ENCODE measurements at regions not wholly inside any gene's neighbourhood (a gene's known extent, or its start where the extent isn't known, plus 50 kb on each side); places are given as distances from the start of the nearest gene placed in this dataset.

GRCh38 chr4:124879195-124879594 is 166.7 kb upstream of the ANKRD50 start:
- ATAC-seq (no peak), FAIRE-seq (no peak), DNase-seq (ENCODE audit: low read depth, low spot score) (no peak)
- no peak overlapping the region for H3K9ac ChIP-seq (ENCODE audit: control insufficient read depth, insufficient read depth, low read length)
- TF ChIP-seq GABPA (IDR thresholded peaks at IDR 0.05; ENCODE audit: low read depth), result no peak
- TF ChIP-seq SIX5 (IDR thresholded peaks at IDR 0.05; ENCODE audit: low read depth, low read length, severe bottlenecking), result no peak
- no peak for TF ChIP-seq USF2 (IDR thresholded peaks at IDR 0.05; ENCODE audit: borderline replicate concordance, low read depth, low read length)
- no peak for TF ChIP-seq TCF3 (IDR thresholded peaks at IDR 0.05; ENCODE audit: borderline replicate concordance, insufficient read depth, low read depth, low read length)
- TF ChIP-seq RAD21 (IDR thresholded peaks at IDR 0.05; ENCODE audit: insufficient read depth, low read depth, low read length), result no peak
- no peak for TF ChIP-seq CHD4 (IDR thresholded peaks at IDR 0.05)
- TF ChIP-seq ZBTB33 (IDR thresholded peaks at IDR 0.05), result no peak
- TF ChIP-seq ZZZ3 (IDR thresholded peaks at IDR 0.05; ENCODE audit: control insufficient read depth, insufficient read length, low read depth), result no peak
- TF ChIP-seq SMC3 (IDR thresholded peaks at IDR 0.05; ENCODE audit: borderline replicate concordance, low read length), result no peak
- no peaks in the 10 kb centered on the region for H3K36me3 ChIP-seq (ENCODE audit: control insufficient read depth in 2 of 2, insufficient read depth in 2 of 2, low read length in 1 of 2)
- ChIA-PET POLR2A (no interaction called here), RAD21 (ENCODE audit: unreplicated experiment) (no interaction called here), SMC1A (ENCODE audit: uncharacterized antibody, unreplicated experiment) (no interaction called here), CTCF (no interaction called here)
- no peaks in the 10 kb centered on the region for H3K79me2 ChIP-seq (ENCODE audit: control insufficient read depth, insufficient read depth, low read length)
- H3K27ac ChIP-seq (ENCODE audit: control insufficient read depth, insufficient read depth), result no peak overlapping the region
- H4K20me1 ChIP-seq (ENCODE audit: control insufficient read depth, insufficient read depth), result no peaks in the 10 kb centered on the region
- no TSS peak for BruUV-seq (replicated peaks)
- no peaks in the 10 kb centered on the region for H3K27me3 ChIP-seq (replicated peaks in 1 of 2; ENCODE audit: control insufficient read depth in 2 of 2, insufficient read depth in 2 of 2, low read length in 1 of 2)
- no peak overlapping the region for H3K4me3 ChIP-seq
- no peaks in the 10 kb centered on the region for H3K4me1 ChIP-seq (ENCODE audit: control insufficient read depth, insufficient read depth, low read length)
- 21% methylated on average over 2 of the region's 2 CpGs for WGBS (ENCODE audit: insufficient coverage, insufficient replicate concordance, low lambda C conversion rate, missing lambda C conversion rate)
- in situ Hi-C loops (cut with MboI) (no loop called here), intact Hi-C loops (cut with micrococcal nuclease; ENCODE audit: unreplicated experiment) (no loop called here)
- no peaks in the 10 kb centered on the region; the same call in 2 of the 3 replicates for H3K9me3 ChIP-seq (replicated peaks; ENCODE audit: control insufficient read depth, insufficient read depth, low read length)
- no peak overlapping the region for H2AFZ ChIP-seq (ENCODE audit: control insufficient read depth, low read depth, low read length)
- H3K4me2 ChIP-seq (ENCODE audit: control insufficient read depth, insufficient read depth), result no peak overlapping the region

All from GM12878 (cell line).